H9 (cell line): ENCODE measurements at regions not wholly inside any gene's neighbourhood (a gene's known extent, or its start where the extent isn't known, plus 50 kb on each side); places are given as distances from the start of the nearest gene placed in this dataset.

Experiments
- DNase-seq: peaks from one replicate; pipeline ENCODE4 v3.0.0-alpha.2; 2017
- H2AFZ ChIP-seq: one replicate; pipeline ENCODE4 v1.6.1; 2013; ENCODE audit warnings: mild to moderate bottlenecking, low read length, control low read depth, moderate library complexity
- H2AK5ac ChIP-seq: 2 replicates; pipeline ENCODE4 v1.6.1; 2013; ENCODE audit warnings: low read length, control low read depth, mixed read lengths; ENCODE audit not compliant: insufficient read length
- H2BK120ac ChIP-seq: one replicate; pipeline ENCODE4 v1.6.1; 2013; ENCODE audit warnings: low read depth, mild to moderate bottlenecking, low read length, control low read depth, inconsistent platforms; ENCODE audit not compliant: poor library complexity, severe bottlenecking
- H2BK12ac ChIP-seq: 2 replicates; pipeline ENCODE4 v1.6.1; 2013; ENCODE audit warnings: low read length, control low read depth, mixed read lengths, low read depth; ENCODE audit not compliant: insufficient read length
- H2BK15ac ChIP-seq: 2 replicates; pipeline ENCODE4 v1.6.1; 2013; ENCODE audit warnings: low read depth, low read length, control low read depth
- H2BK20ac ChIP-seq: one replicate; pipeline ENCODE4 v1.6.1; 2013; ENCODE audit warnings: low read depth, mild to moderate bottlenecking, low read length, control low read depth, inconsistent platforms; ENCODE audit not compliant: poor library complexity, severe bottlenecking
- H2BK5ac ChIP-seq: 2 replicates; pipeline ENCODE4 v1.6.1; 2013; ENCODE audit warnings: low read length, control low read depth, mixed read lengths; ENCODE audit not compliant: insufficient read length
- H3K14ac ChIP-seq: 2 replicates; pipeline ENCODE4 v1.6.1; 2013; ENCODE audit warnings: low read length, control low read depth; ENCODE audit not compliant: insufficient read depth
- H3K18ac ChIP-seq: 2 replicates; pipeline ENCODE4 v1.6.1; 2013; ENCODE audit warnings: low read depth, mild to moderate bottlenecking, mixed read lengths, low read length, control low read depth; ENCODE audit not compliant: insufficient read length
- H3K23ac ChIP-seq: 2 replicates; pipeline ENCODE4 v1.6.1; 2013; ENCODE audit warnings: low read length, control low read depth, mixed read lengths, low read depth; ENCODE audit not compliant: insufficient read length
- H3K23me2 ChIP-seq: 2 replicates; pipeline ENCODE4 v1.6.1; 2013; ENCODE audit warnings: low read depth, mild to moderate bottlenecking, mixed read lengths, low read length, control low read depth; ENCODE audit not compliant: insufficient read length, poor library complexity, severe bottlenecking
- H3K27ac ChIP-seq: 2 replicates; pipeline ENCODE4 v1.5.1; 2013; ENCODE audit warnings: low read length, control low read depth, mixed read lengths, low read depth; ENCODE audit not compliant: insufficient read length
- H3K27me3 ChIP-seq: 2 replicates; pipeline ENCODE4 v1.6.1; 2013; ENCODE audit warnings: low read length, control low read depth, inconsistent platforms; ENCODE audit not compliant: insufficient read depth
- H3K4ac ChIP-seq: 2 replicates; pipeline ENCODE4 v1.6.1; 2013; ENCODE audit warnings: low read depth, mild to moderate bottlenecking, control low read depth, inconsistent platforms, low read length, moderate library complexity
- H3K4me1 ChIP-seq: 2 replicates; pipeline ENCODE4 v1.6.1; 2013; ENCODE audit warnings: low read length, control low read depth, inconsistent platforms; ENCODE audit not compliant: insufficient read depth
- H3K4me2 ChIP-seq: 2 replicates; pipeline ENCODE4 v1.6.1; 2013; ENCODE audit warnings: low read length, control low read depth, mixed read lengths; ENCODE audit not compliant: insufficient read length, insufficient read depth
- H3K56ac ChIP-seq: 2 replicates; pipeline ENCODE4 v1.6.1; 2013; ENCODE audit warnings: low read depth, mild to moderate bottlenecking, mixed read lengths, low read length, control low read depth; ENCODE audit not compliant: insufficient read length
- H3K79me1 ChIP-seq: 2 replicates; pipeline ENCODE4 v1.6.1; 2013; ENCODE audit warnings: low read depth, mild to moderate bottlenecking, moderate library complexity, low read length, control low read depth, inconsistent platforms; ENCODE audit not compliant: insufficient read depth, poor library complexity, severe bottlenecking
- H3K79me2 ChIP-seq: 2 replicates; pipeline ENCODE4 v1.6.1; 2013; ENCODE audit warnings: low read length, control low read depth, inconsistent platforms; ENCODE audit not compliant: insufficient read depth
- H3K9ac ChIP-seq: 2 replicates; pipeline ENCODE4 v1.6.1; 2013; ENCODE audit warnings: low read length, control low read depth, mixed read lengths; ENCODE audit not compliant: insufficient read length; ENCODE audit errors: extremely low read depth
- H3K9me3 ChIP-seq: one replicate; pipeline ENCODE4 v1.6.1; 2013; ENCODE audit warnings: low read depth, low read length, inconsistent platforms; ENCODE audit not compliant: control insufficient read depth
- H3T11ph ChIP-seq: one replicate; pipeline ENCODE4 v1.6.1; 2013; ENCODE audit warnings: mild to moderate bottlenecking, low read length, control low read depth, inconsistent platforms
- H4K20me1 ChIP-seq: one replicate; pipeline ENCODE4 v1.6.1; 2013; ENCODE audit not compliant: control insufficient read depth, insufficient read length, insufficient read depth
- H4K5ac ChIP-seq: 2 replicates; pipeline ENCODE4 v1.6.1; 2013; ENCODE audit warnings: low read depth, mild to moderate bottlenecking, mixed read lengths, low read length, control low read depth; ENCODE audit not compliant: insufficient read length
- H4K8ac ChIP-seq: replicated peaks from 2 replicates; pipeline ENCODE4 v1.6.1; 2013; ENCODE audit warnings: low read length, control low read depth, mixed read lengths, low read depth; ENCODE audit not compliant: insufficient read length
- H4K91ac ChIP-seq: 2 replicates; pipeline ENCODE4 v1.6.1; 2013; ENCODE audit warnings: low read depth, mild to moderate bottlenecking, moderate library complexity, mixed read lengths, low read length, control low read depth; ENCODE audit not compliant: insufficient read length
- H3K27ac Mint-ChIP-seq, 3 experiments: 2 replicates in 2 of 3; 3 replicates in 1 of 3; pipeline ENCODE4 v1.8.0; 2020 to 2021; ENCODE audit warnings: mixed read lengths in 3 of 3, mild to moderate bottlenecking in 1 of 3, moderate library complexity in 1 of 3
- H3K27me3 Mint-ChIP-seq: 2 replicates; pipeline ENCODE4 v1.8.0; 2021; ENCODE audit warnings: low read depth, mild to moderate bottlenecking, moderate library complexity, mixed read lengths
- H3K36me3 Mint-ChIP-seq, 3 experiments: 2 replicates in 2 of 3; 3 replicates in 1 of 3; pipeline ENCODE4 v1.8.0; 2020 to 2021; ENCODE audit warnings: low read depth in 3 of 3, mixed read lengths in 3 of 3; ENCODE audit not compliant: insufficient read depth in 1 of 3
- H3K4me1 Mint-ChIP-seq, 2 experiments: 2 replicates each; pipeline ENCODE4 v1.8.0; 2020; ENCODE audit warnings: mixed read lengths in 2 of 2
- H3K4me3 Mint-ChIP-seq, 2 experiments: 2 replicates in 1 of 2; 3 replicates in 1 of 2; pipeline ENCODE4 v1.8.0; 2020 to 2021; ENCODE audit warnings: mild to moderate bottlenecking in 2 of 2, mixed read lengths in 2 of 2, moderate library complexity in 1 of 2
- H3K9me3 Mint-ChIP-seq, 2 experiments: 2 replicates in 1 of 2; 3 replicates in 1 of 2; pipeline ENCODE4 v1.8.0; 2020; ENCODE audit warnings: mild to moderate bottlenecking in 2 of 2, mixed read lengths in 2 of 2, moderate library complexity in 1 of 2
- whole genome bisulfite sequencing: extraction: QIAGEN DNeasy Blood & Tissue Kit; methylation state at CpG from one replicate; pipeline ENCODE4 v1.1.7; 2013; ENCODE audit warnings: missing lambda C conversion rate, low lambda C conversion rate, mixed read lengths; ENCODE audit not compliant: insufficient read length; ENCODE audit errors: extremely low coverage; 5-methylcytosine and 5-hydroxymethylcytosine counted together
- TF ChIP-seq, protein P1 (sequence below): fragments of 200-600 bp; sonication (generic); conservative IDR thresholded peaks from 3 replicates; pipeline ENCODE4 v1.8.0; 2021; ENCODE audit warnings: antibody characterized with exemption, mild to moderate bottlenecking

GRCh38 chr3:107062787-107063186, 314.5 kb upstream of the CCDC54 start:
- Histone ChIP-seq H2BK120ac (no peak overlapping the region), H3K79me1 (no peaks in the 10 kb centered on the region), H2BK20ac (no peak overlapping the region), H4K5ac (no peak overlapping the region), H3K9ac (no peak overlapping the region), H2AK5ac (no peak overlapping the region), H3K23me2 (no peaks in the 10 kb centered on the region), H2AFZ (no peak overlapping the region), H2BK15ac (no peak overlapping the region), H3K4ac (no peak overlapping the region), H3K9me3 (no peaks in the 10 kb centered on the region), H3K27ac (no peak overlapping the region), H3K23ac (no peak overlapping the region), H4K91ac (no peak overlapping the region), H2BK12ac (no peak overlapping the region), H3K4me2 (no peak overlapping the region), H3T11ph (no peak overlapping the region), H3K14ac (no peak overlapping the region), H3K27me3 (no peaks in the 10 kb centered on the region), H3K56ac (no peak overlapping the region), H2BK5ac (no peak overlapping the region), H3K79me2 (no peaks in the 10 kb centered on the region), H3K4me1 (peaks cover 3% of the 10 kb centered on the region), H4K8ac (no peak overlapping the region), H4K20me1 (no peaks in the 10 kb centered on the region), H3K18ac (no peak overlapping the region)
- no peak overlapping the region for H3K4me3 Mint-ChIP-seq
- peaks cover 7% of the 10 kb centered on the region in 2 experiments; a peak in 4 of 5 replicates for H3K9me3 Mint-ChIP-seq
- no CpG with 5 or more reads among the region's 2 CpGs for WGBS
- H3K27me3 Mint-ChIP-seq: no peaks in the 10 kb centered on the region; the same call in 1 of the 2 replicates
- peak overlapping the region; percentile 22 to 92 (median 86); a peak in 5 of 7 replicates for H3K27ac Mint-ChIP-seq
- H3K4me1 Mint-ChIP-seq: peaks cover 29 to 32% of the 10 kb centered on the region in 2 experiments
- TF ChIP-seq, protein P1, sequence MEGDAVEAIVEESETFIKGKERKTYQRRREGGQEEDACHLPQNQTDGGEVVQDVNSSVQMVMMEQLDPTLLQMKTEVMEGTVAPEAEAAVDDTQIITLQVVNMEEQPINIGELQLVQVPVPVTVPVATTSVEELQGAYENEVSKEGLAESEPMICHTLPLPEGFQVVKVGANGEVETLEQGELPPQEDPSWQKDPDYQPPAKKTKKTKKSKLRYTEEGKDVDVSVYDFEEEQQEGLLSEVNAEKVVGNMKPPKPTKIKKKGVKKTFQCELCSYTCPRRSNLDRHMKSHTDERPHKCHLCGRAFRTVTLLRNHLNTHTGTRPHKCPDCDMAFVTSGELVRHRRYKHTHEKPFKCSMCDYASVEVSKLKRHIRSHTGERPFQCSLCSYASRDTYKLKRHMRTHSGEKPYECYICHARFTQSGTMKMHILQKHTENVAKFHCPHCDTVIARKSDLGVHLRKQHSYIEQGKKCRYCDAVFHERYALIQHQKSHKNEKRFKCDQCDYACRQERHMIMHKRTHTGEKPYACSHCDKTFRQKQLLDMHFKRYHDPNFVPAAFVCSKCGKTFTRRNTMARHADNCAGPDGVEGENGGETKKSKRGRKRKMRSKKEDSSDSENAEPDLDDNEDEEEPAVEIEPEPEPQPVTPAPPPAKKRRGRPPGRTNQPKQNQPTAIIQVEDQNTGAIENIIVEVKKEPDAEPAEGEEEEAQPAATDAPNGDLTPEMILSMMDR: no peak
- peaks cover 3 to 26% (median 14%) of the 10 kb centered on the region in 3 experiments; a peak in 6 of 7 replicates for H3K36me3 Mint-ChIP-seq
- DNase-seq: no peak
